H1 (cell line): ENCODE measurements at regions not wholly inside any gene's neighbourhood (a gene's known extent, or its start where the extent isn't known, plus 50 kb on each side); places are given as distances from the start of the nearest gene placed in this dataset.

Experiments
- CTCF ChIA-PET: fragments of 300-600 bp; sonication (Branson Sonifier 250); formaldehyde crosslinking; loops from one replicate; lab custom pipeline; 2021; ENCODE audit not compliant: partially characterized antibody; lab: Charles Lee
- POLR2A ChIA-PET: fragments of 300-600 bp; sonication (Branson Sonifier 250); formaldehyde crosslinking; loops from one replicate; lab custom pipeline; 2021; ENCODE audit warnings: inconsistent platforms; ENCODE audit not compliant: partially characterized antibody; lab: Charles Lee
- DNase-seq, 2 experiments: peaks; one replicate each; pipeline versions ENCODE4 v3.0.0 to v3.0.0-alpha.2; 2010 to 2022; ENCODE audit warnings: low spot score in 2 of 2, low read depth in 1 of 2, mixed read lengths in 1 of 2
- FAIRE-seq: peaks from 2 replicates; lab custom pipeline; 2011; peaks lifted over from hg19 to GRCh38; lab: Jason Lieb, UNC
- H2AFZ ChIP-seq: 2 replicates; pipeline ENCODE4 v1.8.1; 2012; ENCODE audit warnings: low read length, inconsistent platforms
- H2AK5ac ChIP-seq: 2 replicates; pipeline ENCODE4 v1.6.1; 2013; ENCODE audit warnings: low read depth, low read length
- H2BK120ac ChIP-seq: replicated peaks from 2 replicates; pipeline ENCODE3; 2013; ENCODE audit warnings: low read depth, low read length, inconsistent platforms
- H2BK12ac ChIP-seq: 2 replicates; pipeline ENCODE4 v1.6.1; 2013; ENCODE audit warnings: low read depth, low read length
- H2BK15ac ChIP-seq: 2 replicates; pipeline ENCODE4 v1.6.1; 2013; ENCODE audit warnings: low read length
- H2BK20ac ChIP-seq: 2 replicates; pipeline ENCODE4 v1.6.1; 2013; ENCODE audit warnings: low read length
- H2BK5ac ChIP-seq: 2 replicates; pipeline ENCODE4 v1.6.1; 2013; ENCODE audit warnings: low read depth, low read length
- H3K14ac ChIP-seq: 2 replicates; pipeline ENCODE4 v1.6.1; 2013; ENCODE audit warnings: inconsistent platforms; ENCODE audit not compliant: insufficient read length
- H3K18ac ChIP-seq: 2 replicates; pipeline ENCODE4 v1.6.1; 2013; ENCODE audit warnings: low read length; ENCODE audit errors: extremely low read depth
- H3K23ac ChIP-seq: 2 replicates; pipeline ENCODE4 v1.6.1; 2013; ENCODE audit warnings: inconsistent platforms; ENCODE audit not compliant: insufficient read length
- H3K23me2 ChIP-seq: 2 replicates; pipeline ENCODE4 v1.6.1; 2013; ENCODE audit warnings: low read depth, low read length
- H3K27ac ChIP-seq: 2 replicates; pipeline ENCODE4 v1.6.1; 2011; ENCODE audit warnings: low read depth, low read length, inconsistent platforms
- H3K27me3 ChIP-seq, 4 experiments: replicated peaks in 1 of 4; 1 replicate in 1 of 4; 2 replicates in 3 of 4; pipeline versions ENCODE4 v1.6.1 to v1.8.1; 2011 to 2013; ENCODE audit warnings: low read length in 3 of 4, mild to moderate bottlenecking in 3 of 4, inconsistent platforms in 2 of 4, mixed read lengths in 2 of 4, moderate library complexity in 1 of 4; ENCODE audit not compliant: control insufficient read depth in 3 of 4, insufficient read depth in 3 of 4; ENCODE audit errors: extremely low read depth in 1 of 4
- H3K36me3 ChIP-seq, 4 experiments: 2 replicates each; pipeline versions ENCODE4 v1.6.1 to v1.8.1; 2011 to 2013; ENCODE audit warnings: mild to moderate bottlenecking in 4 of 4, low read length in 3 of 4, moderate library complexity in 2 of 4, control low read depth in 1 of 4, inconsistent platforms in 1 of 4; ENCODE audit not compliant: insufficient read depth in 4 of 4, control insufficient read depth in 2 of 4
- H3K4ac ChIP-seq: replicated peaks from 2 replicates; pipeline ENCODE3; 2013; ENCODE audit warnings: low read length, low read depth, mixed read lengths, inconsistent platforms; ENCODE audit not compliant: insufficient read length
- H3K4me1 ChIP-seq, 4 experiments: replicated peaks in 1 of 4; 1 replicate in 1 of 4; 2 replicates in 3 of 4; pipeline versions ENCODE4 v1.6.1 to v1.8.1; 2011 to 2013; ENCODE audit warnings: low read length in 3 of 4, inconsistent platforms in 2 of 4, mixed read lengths in 1 of 4; ENCODE audit not compliant: insufficient read depth in 4 of 4, control insufficient read depth in 3 of 4
- H3K4me2 ChIP-seq, 2 experiments: 2 replicates each; pipeline versions ENCODE4 v1.6.1 to v1.8.1; 2011 to 2013; ENCODE audit warnings: low read depth in 2 of 2, low read length in 2 of 2, control low read depth in 1 of 2, inconsistent platforms in 1 of 2, mild to moderate bottlenecking in 1 of 2; ENCODE audit not compliant: insufficient read depth in 1 of 2
- H3K4me3 ChIP-seq, 4 experiments: fragments of 200-600, 300-600 bp in 1 of 4; sonication (generic), shearing (Covaris generic), sonication (Bioruptor Twin) in 1 of 4; 2 replicates each; pipeline versions ENCODE4 v1.5.1 to v1.8.1; 2011 to 2016; ENCODE audit warnings: low read length in 4 of 4, low read depth in 3 of 4, control low read depth in 2 of 4, inconsistent platforms in 2 of 4, mild to moderate bottlenecking in 2 of 4, mixed read lengths in 1 of 4, moderate library complexity in 1 of 4; ENCODE audit not compliant: insufficient read depth in 2 of 4; ENCODE audit errors: extremely low read depth in 1 of 4
- H3K56ac ChIP-seq: replicated peaks from 2 replicates; pipeline ENCODE3; 2013; ENCODE audit warnings: low read depth, mild to moderate bottlenecking, mixed read lengths, low read length, inconsistent platforms; ENCODE audit not compliant: insufficient read length
- H3K79me1 ChIP-seq: 2 replicates; pipeline ENCODE4 v1.6.1; 2013; ENCODE audit warnings: low read depth, low read length, control low read depth
- H3K79me2 ChIP-seq, 2 experiments: 2 replicates each; pipeline versions ENCODE4 v1.6.1 to v1.8.1; 2012 to 2013; ENCODE audit warnings: low read length in 2 of 2, mild to moderate bottlenecking in 2 of 2, inconsistent platforms in 1 of 2; ENCODE audit not compliant: insufficient read depth in 2 of 2, control insufficient read depth in 1 of 2
- H3K9ac ChIP-seq, 4 experiments: replicated peaks in 1 of 4; 1 replicate in 1 of 4; 2 replicates in 3 of 4; pipeline versions ENCODE4 v1.6.1 to v1.8.1; 2011 to 2013; ENCODE audit warnings: low read depth in 3 of 4, low read length in 3 of 4, control low read depth in 2 of 4, mild to moderate bottlenecking in 2 of 4, moderate library complexity in 2 of 4, inconsistent platforms in 1 of 4; ENCODE audit errors: extremely low read depth in 1 of 4
- H3K9me3 ChIP-seq, 2 experiments: 2 replicates each; pipeline versions ENCODE4 v1.6.1 to v1.8.1; 2012 to 2013; ENCODE audit warnings: mild to moderate bottlenecking in 2 of 2, moderate library complexity in 2 of 2, control low read depth in 1 of 2, inconsistent platforms in 1 of 2, low read depth in 1 of 2, low read length in 1 of 2, mixed read lengths in 1 of 2; ENCODE audit not compliant: insufficient read depth in 2 of 2
- H4K20me1 ChIP-seq, 2 experiments: replicated peaks in 1 of 2; 2 replicates each; pipeline versions ENCODE3 to v1.8.1; 2011 to 2013; ENCODE audit warnings: inconsistent platforms in 2 of 2, low read length in 2 of 2, mild to moderate bottlenecking in 1 of 2; ENCODE audit not compliant: insufficient read depth in 2 of 2, control insufficient read depth in 1 of 2
- H4K5ac ChIP-seq: 2 replicates; pipeline ENCODE4 v1.6.1; 2013; ENCODE audit warnings: low read length, low read depth, mixed read lengths, inconsistent platforms; ENCODE audit not compliant: insufficient read length
- H4K8ac ChIP-seq: 2 replicates; pipeline ENCODE4 v1.8.0; 2013; ENCODE audit warnings: mild to moderate bottlenecking, moderate library complexity, low read length, inconsistent platforms; ENCODE audit not compliant: insufficient read depth; ENCODE audit errors: extremely low read depth
- H4K91ac ChIP-seq: replicated peaks from 2 replicates; pipeline ENCODE3; 2013; ENCODE audit warnings: low read length, mixed read lengths, inconsistent platforms; ENCODE audit not compliant: insufficient read length
- GABPA ChIP-seq: IDR thresholded peaks from 2 replicates; pipeline ENCODE4 v1.6.1; 2011; ENCODE audit warnings: mild to moderate bottlenecking, low read length, moderate library complexity, borderline replicate concordance; ENCODE audit not compliant: insufficient read depth
- JUN ChIP-seq: IDR thresholded peaks from 2 replicates; pipeline ENCODE4 v1.6.1; 2011; ENCODE audit warnings: low read depth, mild to moderate bottlenecking, improper control_type of control experiment, low read length
- KDM4A ChIP-seq: IDR thresholded peaks from one replicate; pipeline ENCODE4 v1.7.1; 2012; ENCODE audit warnings: low read depth, mild to moderate bottlenecking, moderate library complexity, low read length, inconsistent platforms; ENCODE audit not compliant: severe bottlenecking
- RAD21 ChIP-seq, 2 experiments: IDR thresholded peaks in 1 of 2; conservative IDR thresholded peaks in 1 of 2; 2 replicates each; pipeline ENCODE4 v1.6.1; 2011; ENCODE audit warnings: low read depth in 2 of 2, low read length in 2 of 2, improper control_type of control experiment in 1 of 2, inconsistent platforms in 1 of 2, mild to moderate bottlenecking in 1 of 2, moderate library complexity in 1 of 2
- SAP30 ChIP-seq: fragments of 300-600 bp; sonication (generic); IDR thresholded peaks from 2 replicates; pipeline ENCODE4 v1.7.1; 2012; ENCODE audit warnings: low read length, moderate library complexity, mild to moderate bottlenecking, inconsistent platforms; ENCODE audit not compliant: insufficient read depth, insufficient replicate concordance
- WGBS, 2 experiments: shearing (Covaris generic) in 1 of 2; methylation state at CpG; one replicate each; pipeline versions ENCODE4 v1.1.6 to v1.1.7; 2013 to 2015; ENCODE audit warnings: low lambda C conversion rate in 2 of 2, mixed read lengths in 2 of 2, inconsistent platforms in 1 of 2, low coverage in 1 of 2, missing lambda C conversion rate in 1 of 2; ENCODE audit not compliant: insufficient replicate concordance in 2 of 2, insufficient coverage in 1 of 2, insufficient read length in 1 of 2; ENCODE audit errors: extremely low coverage in 1 of 2, missing lambda C conversion rate in 1 of 2; 5-methylcytosine and 5-hydroxymethylcytosine counted together
- TF ChIP-seq, protein P1 (sequence below): IDR thresholded peaks from 2 replicates; pipeline ENCODE4 v1.6.1; 2011; ENCODE audit warnings: low read depth, mild to moderate bottlenecking, low read length; ENCODE audit not compliant: insufficient read depth

DNA sequence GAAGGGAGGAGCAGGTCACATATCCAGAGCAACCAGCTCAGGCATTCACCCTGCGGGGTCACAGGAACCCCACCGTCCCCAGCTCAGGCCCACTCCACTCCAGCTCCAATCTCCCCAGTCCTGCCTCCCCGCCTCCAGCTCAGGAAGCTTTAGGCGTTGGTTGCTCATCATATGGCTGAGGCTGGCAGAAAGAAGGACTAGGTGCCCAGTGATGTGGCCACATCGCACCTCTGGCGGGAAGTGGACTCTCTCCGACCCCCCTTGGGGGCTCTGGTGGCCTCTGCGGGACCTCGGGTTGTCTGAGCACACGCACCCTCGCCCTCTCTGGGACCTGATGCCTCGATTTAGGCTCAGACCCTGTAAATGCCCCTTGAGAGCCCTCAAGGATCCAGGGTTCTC, 187.7 kb downstream of the ZFP36L2 start:
- Histone ChIP-seq H2BK12ac (no peak overlapping the region), H4K8ac (no peak overlapping the region), H3K9me3 (no peaks in the 10 kb centered on the region), H3K14ac (no peak overlapping the region), H4K91ac (no peak overlapping the region), H3K9ac (no peak overlapping the region), H2BK20ac (no peak overlapping the region), H3K23ac (no peak overlapping the region), H3K27ac (no peak overlapping the region), H2AFZ (no peak overlapping the region), H2BK15ac (0 out of 2 replicates have a peak overlapping the region, but pooled peaks have one; percentile 72), H3K18ac (no peak overlapping the region), H2BK120ac (no peak overlapping the region), H3K79me1 (no peaks in the 10 kb centered on the region), H3K4me2 (no peak overlapping the region), H3K56ac (no peak overlapping the region), H2AK5ac (no peak overlapping the region), H3K79me2 (no peaks in the 10 kb centered on the region), H3K23me2 (no peaks in the 10 kb centered on the region), H4K5ac (no peak overlapping the region), H3K4me1 (peaks cover 0 to 10% (median 7%) of the 10 kb centered on the region in 4 experiments; a peak in 6 of 7 replicates), H4K20me1 (no peaks in the 10 kb centered on the region), H3K4ac (no peak overlapping the region), H3K27me3 (no peaks in the 10 kb centered on the region), H3K4me3 (no peak overlapping the region), H3K36me3 (no peaks in the 10 kb centered on the region), H2BK5ac (no peak overlapping the region)
- 87% methylated on average over 12 of the region's 12 CpGs; no CpG with 5 or more reads in 1 of the 2 experiments for WGBS, 2 experiments
- ChIA-PET POLR2A (no interaction called here), CTCF (interaction anchor here (0.6 to 3.0 kb wide), 5 partner anchors 14 to 408 kb away, joined by 3 to 18 read pairs (median 3); no protein-coding TSS in a partner anchor)
- TF ChIP-seq GABPA (no peak), SAP30 (no peak), RAD21 (IDR thresholded peaks at IDR 0.05 in 1 of 2, conservative IDR thresholded peaks at IDR 0.05 in 1 of 2; ENCODE audit: low read depth in 2 of 2, low read length in 2 of 2) (no peak), JUN (no peak), KDM4A (no peak)
- TF ChIP-seq, protein P1, sequence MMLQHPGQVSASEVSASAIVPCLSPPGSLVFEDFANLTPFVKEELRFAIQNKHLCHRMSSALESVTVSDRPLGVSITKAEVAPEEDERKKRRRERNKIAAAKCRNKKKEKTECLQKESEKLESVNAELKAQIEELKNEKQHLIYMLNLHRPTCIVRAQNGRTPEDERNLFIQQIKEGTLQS = no peak
- DNase-seq = no peak
- FAIRE-seq = no peak
